NCI-H1105 treated with DMSO at 0.1 percent for 48 hours (cell line): ENCODE measurements at regions not wholly inside any gene's neighbourhood (a gene's known extent, or its start where the extent isn't known, plus 50 kb on each side); places are given as distances from the start of the nearest gene placed in this dataset.
A peak's percentile ranks its signal among the peaks of the same experiment; 100 is the strongest.

Source experiments
- DNase-seq: peaks from one replicate; lab custom pipeline; 2025; lab: John Stamatoyannopoulos, UW

DNA sequence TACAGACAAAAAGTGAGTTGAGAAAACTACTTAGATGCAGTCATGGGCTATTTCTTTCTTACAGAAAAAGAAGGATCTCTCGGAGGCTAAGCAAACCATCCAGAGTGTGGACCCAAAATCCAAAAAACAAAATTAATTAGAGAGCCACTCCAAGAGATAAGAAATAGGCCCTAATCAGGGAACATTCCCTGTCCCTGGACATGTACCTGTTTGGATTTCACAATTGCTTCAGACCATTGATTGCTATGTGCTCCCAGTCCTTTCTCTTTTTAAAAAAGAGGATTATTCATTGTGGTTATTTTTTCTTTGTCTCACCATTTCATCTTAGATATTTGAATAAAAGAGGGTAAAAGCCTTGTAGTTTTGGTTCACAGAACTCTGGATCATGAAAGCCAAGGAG lies 549.9 kb downstream of the ETNK1 start:
- DNase-seq, result no peak

DNA sequence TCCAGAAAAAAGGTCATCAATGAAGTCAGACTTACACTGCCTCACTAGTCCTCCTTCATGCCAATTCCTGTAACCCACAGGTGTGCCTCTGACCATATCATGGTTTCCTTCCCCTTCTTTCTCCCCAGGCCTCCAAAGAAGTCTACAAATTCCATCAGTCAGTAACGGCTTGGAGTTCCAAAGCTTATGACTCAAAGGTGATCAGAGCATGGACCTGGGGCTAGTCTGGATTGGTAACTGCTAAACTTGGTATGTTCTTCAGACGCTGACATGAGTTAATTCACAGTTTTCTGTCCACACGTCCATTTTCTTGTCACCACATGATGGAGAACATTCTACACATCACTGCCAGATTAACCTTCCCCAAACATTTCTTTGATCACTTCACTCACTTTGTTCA lies 560.4 kb downstream of the ETNK1 start:
- no peak for DNase-seq

DNA sequence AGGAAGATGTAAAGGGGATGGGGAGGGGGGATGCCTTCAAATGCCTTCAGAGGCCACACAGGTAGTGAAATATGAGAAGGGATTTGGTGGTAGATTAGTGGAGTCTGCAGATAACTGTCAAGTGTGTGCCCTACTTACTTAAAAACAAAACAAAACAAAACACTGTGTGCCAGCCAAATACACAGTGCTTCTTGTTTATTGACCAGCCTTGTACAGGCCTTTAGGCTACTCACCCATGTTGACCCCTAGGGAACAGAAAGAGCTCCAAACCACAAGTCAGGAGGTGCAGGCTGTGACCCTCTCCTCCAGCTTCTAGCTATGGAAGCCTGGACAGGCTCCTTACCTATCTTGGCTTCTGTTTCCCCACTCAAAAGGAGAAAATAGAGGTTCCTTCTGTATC lies 562.0 kb downstream of the ETNK1 start:
- no peak for DNase-seq

DNA sequence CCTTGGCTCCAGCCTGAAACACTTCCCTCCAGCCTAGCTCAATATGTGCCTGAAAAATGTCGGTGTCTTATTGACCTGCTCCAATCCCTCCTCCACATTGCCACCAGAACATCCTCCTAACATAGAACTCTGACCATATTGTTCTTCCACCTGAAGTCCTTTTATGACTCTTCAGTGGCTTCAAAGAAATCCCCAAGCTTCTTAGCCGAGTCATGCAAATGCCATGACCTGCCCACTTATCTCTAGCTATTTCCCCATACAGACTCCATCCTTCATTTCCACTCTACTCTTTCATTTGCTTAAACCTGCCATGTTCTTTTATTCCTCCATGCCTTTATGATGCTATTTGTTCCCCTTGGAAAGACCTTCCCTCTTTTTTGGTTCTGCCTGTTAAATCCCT lies 568.6 kb downstream of the ETNK1 start:
- no peak for DNase-seq

DNA sequence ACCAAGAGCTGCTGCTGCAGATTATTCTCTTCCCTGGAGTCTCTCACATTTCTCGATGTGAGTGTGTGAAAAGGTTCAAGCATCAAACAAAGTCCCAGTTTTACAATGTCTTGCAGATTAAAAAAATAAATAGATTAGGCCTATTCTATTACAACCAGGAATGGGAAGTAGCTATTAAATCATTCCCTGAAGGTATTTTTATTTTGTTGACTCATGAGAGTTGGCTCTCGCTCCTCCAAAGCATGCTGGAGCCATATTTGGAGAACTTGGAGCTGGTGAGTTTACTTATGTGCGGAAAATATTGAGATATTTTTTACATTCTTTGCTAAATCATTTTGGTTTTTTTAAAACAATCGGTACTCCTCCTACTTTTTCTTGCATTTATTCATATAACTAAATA lies 572.3 kb downstream of the ETNK1 start:
- DNase-seq, result no peak

DNA sequence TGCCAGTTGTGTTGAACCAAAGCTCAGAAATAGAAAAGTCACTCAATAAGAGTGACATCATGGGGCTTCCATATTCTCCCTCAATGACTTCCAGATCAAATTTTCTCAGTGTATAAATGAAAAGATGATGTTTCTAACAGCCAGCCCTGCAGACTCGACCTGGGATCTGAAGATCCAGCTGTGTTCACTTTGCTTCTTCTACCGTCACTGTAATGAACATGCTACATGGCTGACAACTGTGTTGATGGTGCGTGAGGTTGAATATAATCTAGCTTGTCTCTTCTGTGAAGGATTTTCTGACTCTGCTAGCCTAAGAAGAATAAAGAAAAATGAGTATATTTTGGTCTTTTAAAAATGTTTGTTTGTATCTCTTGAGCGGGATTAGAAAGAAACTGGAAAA lies 577.8 kb downstream of the ETNK1 start:
- DNase-seq, result no peak

DNA sequence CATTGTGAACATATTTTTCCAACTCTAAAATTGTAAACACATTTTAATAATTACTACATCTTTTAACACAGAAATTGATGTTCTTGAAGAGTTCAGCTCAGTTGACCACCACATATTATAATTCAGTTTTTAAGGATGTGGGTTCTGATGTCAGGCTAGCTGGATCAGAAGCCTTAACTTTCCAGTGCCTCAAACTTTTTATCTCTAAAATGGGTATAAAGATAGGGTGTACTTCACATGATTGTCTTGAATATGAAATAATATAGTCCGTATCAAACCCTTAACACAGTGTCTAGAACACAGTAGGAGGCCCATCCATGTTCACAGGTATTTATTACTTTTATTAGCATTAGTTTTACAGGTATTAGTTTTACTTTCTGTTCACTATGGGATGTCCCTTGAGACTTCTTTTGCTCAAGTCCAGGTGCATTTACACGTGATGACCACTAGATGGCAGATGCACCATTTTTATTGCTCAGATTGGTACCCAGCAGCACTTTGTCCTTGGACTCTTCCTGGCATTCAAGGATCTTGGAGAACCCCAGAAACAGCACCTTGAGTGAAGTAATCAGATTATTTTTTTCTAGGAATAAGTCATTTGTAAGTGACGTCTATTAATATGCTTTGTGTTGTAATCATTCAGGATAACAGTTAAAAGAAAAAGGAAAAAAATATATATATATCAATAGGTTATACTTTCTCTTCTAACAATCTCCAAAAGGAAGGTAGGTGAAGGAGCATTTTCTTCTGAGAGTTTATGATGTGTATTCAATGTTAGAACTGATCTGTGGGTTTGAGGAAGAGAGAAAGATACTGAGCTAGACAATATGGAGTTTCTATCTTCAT lies 580.2 kb downstream of the ETNK1 start:
- DNase-seq, result peak; percentile 74

DNA sequence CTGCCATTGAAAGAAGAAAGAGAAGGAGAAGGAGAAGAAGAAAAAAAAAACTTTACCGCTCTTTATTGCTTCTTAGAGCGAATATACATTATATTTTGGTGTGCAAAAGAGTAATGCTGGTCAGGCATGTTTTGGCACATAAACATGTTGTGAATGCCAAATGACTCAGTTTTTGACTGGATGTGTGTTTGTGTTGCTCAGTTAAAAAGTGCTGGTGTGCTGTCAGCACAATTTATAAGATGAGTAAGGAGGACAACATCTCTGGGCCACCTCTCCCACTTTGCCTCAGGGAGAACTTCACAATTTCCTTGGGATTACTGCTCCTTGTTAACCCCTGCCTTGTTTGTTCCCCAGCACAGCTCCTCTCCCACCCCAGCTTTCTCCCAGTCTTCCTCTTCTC lies 584.8 kb downstream of the ETNK1 start:
- no peak for DNase-seq

DNA sequence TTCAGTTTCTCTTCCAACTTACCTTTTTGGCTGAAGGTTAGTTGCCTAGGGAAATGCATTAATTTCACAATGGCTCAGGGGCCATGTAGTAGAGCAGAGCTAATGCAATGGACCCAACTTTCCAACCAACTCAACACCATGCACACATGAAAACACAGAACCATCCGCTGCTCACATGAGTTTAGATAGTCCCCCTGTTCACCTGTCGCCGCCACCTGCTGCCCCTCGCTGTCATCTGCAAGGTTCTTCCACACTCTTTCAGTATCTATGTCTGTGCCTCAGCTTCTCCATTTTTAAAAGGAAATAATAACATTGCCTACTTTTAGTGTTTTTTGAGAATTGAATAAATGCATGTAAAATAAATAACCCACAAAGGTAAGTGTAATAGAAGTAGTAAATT lies 585.6 kb downstream of the ETNK1 start:
- DNase-seq, result no peak

DNA sequence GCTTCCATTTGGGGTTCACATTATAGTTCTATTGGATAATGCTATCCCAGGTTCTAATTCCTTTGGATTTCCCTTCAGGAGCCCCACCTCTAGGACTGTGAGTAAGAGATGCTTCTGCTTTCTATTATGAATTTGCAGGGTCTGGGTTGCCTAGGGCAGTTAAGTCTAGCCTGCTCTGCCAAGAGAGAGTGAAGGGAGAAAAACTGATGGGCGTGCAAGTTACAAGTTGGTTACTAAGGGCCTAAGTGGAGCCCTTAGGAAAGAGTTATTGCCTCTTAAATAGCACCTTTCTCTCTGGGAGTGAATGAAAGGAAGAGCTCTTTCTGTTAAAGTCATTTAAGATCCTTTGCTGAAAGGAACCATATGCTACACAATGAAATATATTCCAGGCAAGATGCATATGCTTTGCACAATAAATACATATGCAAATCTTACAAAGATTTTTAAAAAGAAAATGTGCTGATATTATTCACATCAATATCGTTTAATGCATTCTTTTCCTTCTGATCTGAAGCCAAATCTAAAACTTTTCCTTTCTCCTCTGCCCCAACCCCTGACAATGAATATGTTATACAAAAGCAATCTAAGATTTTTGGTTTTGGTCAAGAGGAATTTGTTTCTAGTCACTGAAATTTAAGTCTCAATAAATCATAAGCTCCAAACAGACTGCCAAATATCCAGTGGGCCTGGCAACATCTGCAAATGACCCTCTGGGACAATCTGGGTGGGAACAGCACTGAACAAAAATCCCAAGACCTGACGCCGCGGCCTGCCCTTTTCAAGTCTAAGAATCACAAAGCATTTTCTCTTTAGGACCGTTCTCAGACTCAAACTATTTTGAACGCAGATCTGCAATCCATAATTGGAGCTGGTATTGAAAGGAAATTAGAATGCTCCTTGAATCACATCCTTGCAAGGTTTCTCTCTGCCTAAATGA lies 586.7 kb downstream of the ETNK1 start:
- DNase-seq, result no peak

DNA sequence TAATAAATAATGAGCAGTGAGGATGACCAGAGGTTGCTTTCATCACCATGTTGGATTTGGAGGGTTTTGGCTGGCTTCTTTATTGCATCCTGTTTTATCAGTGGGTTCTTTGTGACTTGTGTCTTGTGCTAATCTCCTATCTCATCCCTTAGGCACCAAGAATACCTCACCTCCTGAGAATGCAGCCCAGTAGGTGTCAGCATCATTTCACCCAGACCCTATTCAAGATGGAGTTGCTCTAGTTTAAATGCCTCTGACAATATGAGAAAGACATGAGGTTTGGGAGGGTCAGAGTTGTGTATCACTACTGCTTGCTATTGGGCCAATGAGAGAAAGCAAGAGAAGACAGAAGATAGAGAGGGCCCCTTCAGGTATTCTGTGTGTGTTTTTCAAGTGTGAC lies 592.2 kb downstream of the ETNK1 start:
- no peak for DNase-seq

DNA sequence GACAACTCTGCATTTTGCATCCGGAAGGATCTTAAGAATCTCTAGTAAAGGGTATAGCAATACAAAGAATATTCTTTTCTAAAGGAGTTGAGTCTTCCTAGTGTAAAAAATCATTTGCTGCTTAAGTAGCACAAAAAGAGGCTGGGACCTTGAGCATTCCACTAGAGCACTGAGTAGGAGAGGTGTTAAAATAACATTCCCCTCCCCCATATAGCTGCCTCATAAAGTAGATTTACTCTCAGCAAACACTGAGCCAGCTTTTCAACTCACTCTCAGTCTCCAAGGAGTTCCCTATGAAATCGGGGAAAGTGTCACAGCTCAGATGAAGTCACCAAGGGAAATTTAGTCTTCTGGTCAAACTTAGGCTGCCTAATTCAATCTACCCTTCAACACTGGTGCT lies 592.7 kb downstream of the ETNK1 start:
- DNase-seq, result no peak

DNA sequence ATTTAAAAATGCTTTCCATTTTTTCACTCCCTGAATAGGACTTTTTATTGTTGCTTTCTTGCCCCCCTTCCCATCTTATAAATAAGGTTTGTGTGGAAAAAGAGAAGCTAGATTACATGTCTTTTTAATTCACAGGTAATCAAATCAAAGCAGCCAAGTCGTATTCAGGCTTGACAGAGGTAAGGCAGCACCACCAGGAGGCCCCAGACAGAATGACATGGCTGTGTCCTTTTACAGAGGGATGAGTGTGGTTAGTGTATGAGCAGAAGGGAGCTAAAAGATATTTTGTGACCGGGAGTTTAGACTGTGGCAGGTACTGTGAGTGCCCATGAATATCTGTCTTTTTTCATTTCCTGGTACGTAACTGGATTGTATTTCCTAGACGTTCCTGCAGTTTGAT lies 596.1 kb downstream of the ETNK1 start:
- no peak for DNase-seq

DNA sequence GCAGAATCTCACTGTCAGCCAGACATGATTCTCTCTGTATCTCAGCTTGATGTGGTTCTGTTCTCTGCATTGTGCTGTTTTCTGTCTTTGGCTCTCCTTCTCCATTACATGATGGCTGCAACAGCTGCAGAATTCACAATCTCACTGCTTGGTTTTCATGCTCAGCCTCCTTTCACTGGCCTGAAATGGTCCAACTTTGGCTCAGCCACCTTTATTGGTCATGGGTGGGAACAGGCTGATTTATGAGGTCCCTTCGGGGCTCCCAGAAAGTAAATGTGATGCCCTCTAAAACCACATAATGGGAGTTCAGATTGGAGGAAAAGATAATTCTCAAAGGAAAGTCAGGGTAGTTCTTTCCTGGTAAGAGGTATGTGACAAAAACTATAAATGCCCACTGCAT lies 597.0 kb downstream of the ETNK1 start:
- no peak for DNase-seq

DNA sequence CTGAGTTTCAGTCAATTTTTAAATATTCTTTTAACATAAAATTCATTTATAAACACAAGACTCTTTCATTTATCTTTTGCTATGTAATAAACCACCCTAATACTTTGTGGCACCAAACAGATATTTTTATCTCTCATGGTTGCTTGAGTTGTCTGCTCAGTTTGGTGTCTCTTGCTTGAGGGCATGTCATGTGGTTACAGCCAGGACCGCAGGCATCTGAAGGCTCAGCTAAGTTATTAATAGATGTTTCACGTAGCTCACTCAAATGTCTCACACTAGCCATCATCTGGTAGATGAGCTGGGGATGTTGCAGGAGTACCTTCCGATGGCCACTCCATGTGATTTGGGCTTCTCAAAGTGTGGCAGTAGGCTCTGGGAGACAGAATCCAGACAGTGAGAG lies 597.8 kb downstream of the ETNK1 start:
- no peak for DNase-seq

DNA sequence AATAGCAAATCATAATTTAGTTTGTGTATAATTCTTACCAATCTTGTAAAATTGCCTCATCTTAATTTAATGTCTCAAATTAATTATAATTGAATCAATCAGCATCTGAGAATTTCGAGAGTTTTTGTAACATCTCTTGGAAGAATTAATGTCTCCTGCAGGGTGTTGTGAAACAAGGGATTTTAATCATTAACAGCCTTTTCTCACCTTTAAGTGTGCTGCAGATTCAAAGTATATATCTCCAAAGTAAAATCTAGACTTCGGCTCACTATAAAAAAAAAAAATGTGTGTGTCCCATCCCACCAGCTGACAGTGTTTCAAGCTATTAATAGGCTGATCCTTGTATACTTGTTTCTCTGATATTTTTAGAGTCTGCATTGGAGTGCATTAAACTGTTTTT lies 603.1 kb downstream of the ETNK1 start:
- DNase-seq, result no peak

DNA sequence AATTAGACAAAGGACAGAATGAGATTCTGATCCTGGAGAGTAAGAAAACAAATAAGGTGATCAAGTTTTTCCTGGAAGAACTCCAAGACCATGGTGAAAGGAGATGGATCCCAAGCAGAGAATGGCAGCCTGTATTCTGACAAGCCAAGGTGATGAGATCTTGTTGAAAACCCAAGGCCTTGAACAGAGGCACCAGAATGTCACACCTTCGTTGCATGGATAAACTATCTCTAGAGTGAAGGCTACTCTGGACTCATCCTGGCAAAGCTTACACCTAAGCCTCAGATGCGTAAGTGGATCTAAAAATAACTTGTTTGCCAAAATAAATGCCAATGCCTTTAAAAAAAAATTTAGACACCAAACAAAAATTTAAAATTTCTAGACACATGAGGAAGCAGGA lies 605.9 kb downstream of the ETNK1 start:
- no peak for DNase-seq

DNA sequence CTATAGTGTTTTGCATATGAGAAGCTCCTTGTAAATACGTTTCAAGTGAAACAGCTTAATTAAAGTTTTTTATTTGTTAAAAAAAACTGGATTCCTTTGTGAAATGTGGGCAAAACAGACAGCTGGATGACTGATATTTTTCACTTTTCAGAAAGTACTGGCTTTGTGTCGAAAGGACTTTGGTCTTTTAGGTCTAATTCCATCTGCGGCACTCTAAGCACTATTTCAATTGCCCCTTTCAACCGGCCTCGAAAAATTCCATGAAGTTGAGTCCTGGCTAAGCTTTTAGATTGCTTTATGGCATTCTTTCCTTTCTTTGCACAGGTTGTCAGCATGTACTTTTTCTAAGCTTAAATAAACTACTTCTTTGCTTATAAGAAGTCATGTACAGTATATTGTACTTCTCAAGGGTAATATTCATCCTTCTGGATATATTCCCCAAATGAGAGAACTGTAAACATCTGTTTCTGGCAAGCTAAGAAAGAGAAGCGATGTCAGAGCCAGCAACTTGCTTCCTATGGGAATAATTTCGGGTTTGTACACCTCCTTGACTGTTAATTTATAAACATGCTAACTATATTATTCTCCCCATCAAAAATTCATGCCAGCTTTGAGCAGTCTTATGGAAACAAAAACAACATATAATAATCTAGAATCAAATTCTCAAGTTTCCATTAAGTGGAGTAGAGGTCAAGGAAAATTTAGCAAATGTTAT lies 611.3 kb downstream of the ETNK1 start:
- no peak for DNase-seq

DNA sequence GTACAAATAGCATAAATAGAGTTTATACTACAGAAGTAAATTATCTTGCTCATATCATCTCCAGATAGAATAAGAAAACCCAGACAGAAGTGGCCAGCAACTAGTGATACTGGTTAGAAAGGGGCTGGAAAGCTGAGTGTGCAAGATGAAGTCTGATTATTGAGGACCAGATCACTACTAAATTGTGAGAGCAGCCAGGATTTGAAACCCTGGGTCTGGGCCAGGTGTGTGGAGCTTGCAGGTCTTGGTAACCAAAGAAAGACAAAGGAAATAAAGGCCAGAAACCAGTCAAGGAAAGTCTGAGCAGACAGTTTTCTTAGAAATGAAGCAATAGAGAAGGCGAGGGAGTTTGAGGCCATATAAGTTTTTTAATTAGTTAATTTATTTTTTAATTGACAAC lies 611.8 kb downstream of the ETNK1 start:
- no peak for DNase-seq

DNA sequence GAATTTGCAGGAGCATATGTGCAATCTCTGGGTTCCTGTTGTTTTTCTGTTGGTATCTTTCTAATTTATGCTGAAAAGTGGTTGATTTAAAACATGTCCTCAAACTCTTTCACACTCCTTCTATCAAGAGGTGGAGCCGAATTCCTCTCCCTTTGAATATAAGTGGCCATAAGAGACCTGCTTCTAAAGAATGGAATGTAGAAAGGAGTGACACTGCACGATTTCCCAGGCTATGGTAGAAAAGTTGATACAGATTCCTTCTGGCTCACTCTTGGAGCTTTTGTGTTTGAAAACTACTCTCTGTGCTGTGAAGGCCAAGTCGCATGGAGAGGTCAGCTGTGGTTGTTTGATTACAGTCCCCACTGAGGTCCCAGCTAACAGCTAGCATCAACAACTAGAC lies 613.2 kb downstream of the ETNK1 start:
- DNase-seq, result no peak

DNA sequence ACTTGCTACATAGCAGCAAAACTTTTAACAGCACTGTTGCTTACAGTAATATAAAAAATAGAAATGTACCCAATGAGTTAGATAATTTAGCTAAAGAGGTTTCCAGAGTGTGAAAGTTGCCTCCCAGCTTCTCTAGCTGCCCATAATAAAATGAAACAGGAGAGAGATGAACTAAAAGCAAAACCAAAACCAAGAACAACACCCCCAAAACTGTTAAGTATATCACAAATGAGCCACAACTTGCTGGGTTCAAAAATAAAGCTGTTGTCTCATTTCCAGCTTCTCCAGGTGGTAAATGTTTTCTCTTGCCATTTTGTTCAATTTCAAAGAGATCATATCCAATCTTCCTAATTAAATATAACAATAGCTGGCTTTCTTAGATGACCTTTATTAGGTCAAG lies 614.0 kb downstream of the ETNK1 start:
- DNase-seq, result no peak

DNA sequence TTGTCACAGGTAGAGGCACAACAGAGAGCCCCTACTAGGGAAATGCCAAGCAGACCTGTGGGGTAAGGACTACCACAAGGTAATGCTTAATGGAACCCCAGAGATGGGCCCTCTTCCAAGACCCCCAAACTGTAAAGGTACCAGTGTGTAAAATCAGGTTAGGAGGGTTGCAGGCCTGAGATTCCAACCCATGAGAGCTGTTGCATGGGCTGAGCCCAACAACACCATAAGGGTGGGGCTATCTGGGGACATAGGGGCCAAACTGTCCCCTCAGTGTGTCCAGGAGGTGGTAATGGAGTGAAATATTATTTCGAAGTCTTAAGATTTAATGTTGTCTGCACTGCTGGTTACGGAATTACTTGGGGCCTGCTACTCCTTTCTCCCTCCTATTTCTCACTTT lies 620.2 kb downstream of the ETNK1 start:
- DNase-seq, result no peak

DNA sequence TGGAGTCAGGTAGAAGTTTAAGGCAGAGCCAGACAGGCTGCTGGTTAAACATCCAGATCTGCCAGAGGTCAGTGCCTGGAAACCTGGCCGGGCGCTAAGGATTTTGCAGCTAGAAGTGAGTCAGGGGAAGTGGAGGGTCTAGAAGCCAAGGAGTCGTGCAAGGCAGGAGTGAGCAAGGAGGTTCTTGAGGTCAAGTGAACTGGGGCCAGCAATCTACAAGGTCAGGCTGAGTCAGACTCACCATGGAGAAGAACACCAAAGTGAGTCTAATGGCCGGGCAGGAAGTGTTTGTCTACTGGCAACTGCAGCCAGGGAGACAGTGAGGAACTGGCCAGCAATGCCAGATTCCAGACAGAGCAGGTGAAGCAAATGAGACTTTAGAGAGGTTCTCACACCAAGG lies 628.2 kb downstream of the ETNK1 start:
- DNase-seq, result no peak
